ENCODE measurements at regions not wholly inside any gene's neighbourhood (a gene's known extent, or its start where the extent isn't known, plus 50 kb on each side); places are given as distances from the start of the nearest gene placed in this dataset.
A peak's percentile ranks its signal among the peaks of the same experiment; 100 is the strongest.
"Not testable (repeated sequence)": the region's sequence is repeated elsewhere in the genome, so short reads cannot be mapped to it uniquely, and the experiment has no call there.

- not testable (repeated sequence) for DNase-seq
Observed at GRCh38 chr21:31819692-31820091, 53.1 kb upstream of the HUNK start.

- not testable (repeated sequence) for DNase-seq
Observed at GRCh38 chr21:31814356-31814755, 58.5 kb upstream of the HUNK start.

GRCh38 chr21:31813862-31814261 is 59.0 kb upstream of the HUNK start:
- no peak for DNase-seq

- DNase-seq = no peak
Observed at GRCh38 chr21:31804008-31804394, 68.8 kb upstream of the HUNK start.

GRCh38 chr21:31803039-31804007 is 69.5 kb upstream of the HUNK start:
- no peak for DNase-seq

- DNase-seq = no peak
Observed at GRCh38 chr21:31802331-31802730, 70.4 kb upstream of the SCAF4 start.

- no peak for DNase-seq
Observed at GRCh38 chr21:31801551-31802219, 69.8 kb upstream of the SCAF4 start.

GRCh38 chr21:31798842-31799704 is 67.2 kb upstream of the SCAF4 start:
- no peak for DNase-seq

GRCh38 chr21:31795992-31796391 is 64.1 kb upstream of the SCAF4 start:
- DNase-seq = no peak

GRCh38 chr21:31790420-31790819 is 58.5 kb upstream of the SCAF4 start:
- not testable (repeated sequence) for DNase-seq

GRCh38 chr21:31788581-31788980 is 56.7 kb upstream of the SCAF4 start:
- no peak for DNase-seq

GRCh38 chr21:31787691-31788090 is 55.8 kb upstream of the SCAF4 start:
- not testable (repeated sequence) for DNase-seq

- DNase-seq = no peak
Observed at GRCh38 chr21:31786164-31786920, 54.4 kb upstream of the SCAF4 start.

GRCh38 chr21:31785237-31786163 is 53.6 kb upstream of the SCAF4 start:
- DNase-seq = peak; percentile 60

- peak; percentile 84 for DNase-seq
Observed at GRCh38 chr21:31781737-31782136, 49.8 kb upstream of the SCAF4 start.

All from COR-L47 (cell line).